ENCODE measurements at regions not wholly inside any gene's neighbourhood (a gene's known extent, or its start where the extent isn't known, plus 50 kb on each side); places are given as distances from the start of the nearest gene placed in this dataset.

DNA sequence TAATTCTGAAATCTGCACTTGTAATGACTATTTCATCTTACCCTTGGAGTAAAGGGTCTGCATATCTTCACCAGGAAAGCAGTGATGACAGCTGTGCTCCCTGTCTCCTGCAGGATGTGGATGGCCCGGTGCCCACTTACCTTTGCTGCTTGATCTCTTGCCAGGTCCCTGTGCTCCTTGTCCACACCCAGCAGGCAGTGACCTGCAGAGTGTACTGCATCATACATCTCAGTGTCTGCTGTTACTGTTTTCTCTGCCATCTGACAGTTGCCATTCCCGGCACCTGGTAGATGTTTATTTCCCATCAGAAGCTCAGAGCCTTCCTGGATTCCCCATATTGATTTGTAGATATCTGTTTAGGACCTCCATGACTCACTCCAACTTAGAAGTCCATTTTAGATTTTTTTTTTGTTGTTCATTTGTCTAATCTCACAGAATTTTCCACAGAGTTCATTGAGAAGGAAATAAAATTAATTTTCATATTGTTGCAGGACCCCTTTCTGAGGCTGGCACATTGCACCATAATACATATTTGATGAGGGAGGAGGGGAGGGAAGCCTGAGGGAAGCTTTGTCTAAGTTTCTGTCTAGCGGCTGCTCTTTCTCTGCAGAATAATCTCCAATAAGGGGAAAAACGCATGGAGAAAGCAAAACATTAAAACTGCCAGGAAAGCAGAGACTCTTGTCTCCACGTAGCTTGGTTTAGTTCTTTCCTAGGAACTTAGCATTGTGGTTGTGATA is 697.5 kb upstream of the RAB6C start:
- H3K4me3 ChIP-seq (ENCODE audit: low read depth, low read length) = no peak overlapping the region
- TF ChIP-seq, protein P1, sequence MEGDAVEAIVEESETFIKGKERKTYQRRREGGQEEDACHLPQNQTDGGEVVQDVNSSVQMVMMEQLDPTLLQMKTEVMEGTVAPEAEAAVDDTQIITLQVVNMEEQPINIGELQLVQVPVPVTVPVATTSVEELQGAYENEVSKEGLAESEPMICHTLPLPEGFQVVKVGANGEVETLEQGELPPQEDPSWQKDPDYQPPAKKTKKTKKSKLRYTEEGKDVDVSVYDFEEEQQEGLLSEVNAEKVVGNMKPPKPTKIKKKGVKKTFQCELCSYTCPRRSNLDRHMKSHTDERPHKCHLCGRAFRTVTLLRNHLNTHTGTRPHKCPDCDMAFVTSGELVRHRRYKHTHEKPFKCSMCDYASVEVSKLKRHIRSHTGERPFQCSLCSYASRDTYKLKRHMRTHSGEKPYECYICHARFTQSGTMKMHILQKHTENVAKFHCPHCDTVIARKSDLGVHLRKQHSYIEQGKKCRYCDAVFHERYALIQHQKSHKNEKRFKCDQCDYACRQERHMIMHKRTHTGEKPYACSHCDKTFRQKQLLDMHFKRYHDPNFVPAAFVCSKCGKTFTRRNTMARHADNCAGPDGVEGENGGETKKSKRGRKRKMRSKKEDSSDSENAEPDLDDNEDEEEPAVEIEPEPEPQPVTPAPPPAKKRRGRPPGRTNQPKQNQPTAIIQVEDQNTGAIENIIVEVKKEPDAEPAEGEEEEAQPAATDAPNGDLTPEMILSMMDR (IDR thresholded peaks at IDR 0.05; ENCODE audit: insufficient read depth, low read length) = no peak
- DNase-seq (ENCODE audit: low read depth) = no peak

- TF ChIP-seq, protein P1 (IDR thresholded peaks at IDR 0.05; ENCODE audit: insufficient read depth, low read length) = no peak
- H3K4me3 ChIP-seq (ENCODE audit: low read depth, low read length) = no peak overlapping the region
- no peak for DNase-seq (ENCODE audit: low read depth)
Measured at GRCh38 chr2:129285012-129285411, 694.5 kb upstream of the RAB6C start.

DNA sequence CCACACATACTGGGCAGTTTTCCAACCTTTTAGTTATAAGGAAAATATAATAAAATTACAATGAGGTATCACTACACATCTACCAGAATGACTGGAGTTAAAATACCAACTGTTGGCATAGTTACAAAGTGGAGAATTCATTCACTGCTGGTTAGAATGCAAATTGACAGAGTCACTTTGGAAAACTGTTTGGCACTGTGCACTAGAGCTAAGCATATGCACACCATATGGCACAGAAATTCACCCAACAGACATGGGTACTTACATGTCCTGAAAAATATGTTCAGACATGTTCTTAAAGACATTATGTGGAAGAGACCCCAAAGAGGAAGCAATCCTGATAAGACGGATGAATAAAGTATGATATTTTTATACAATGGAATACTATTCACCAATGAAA is 686.1 kb upstream of the RAB6C start:
- H3K4me3 ChIP-seq (ENCODE audit: low read depth, low read length) = no peak overlapping the region
- TF ChIP-seq, protein P1 (IDR thresholded peaks at IDR 0.05; ENCODE audit: insufficient read depth, low read length) = no peak
- DNase-seq (ENCODE audit: low read depth) = no peak

DNA sequence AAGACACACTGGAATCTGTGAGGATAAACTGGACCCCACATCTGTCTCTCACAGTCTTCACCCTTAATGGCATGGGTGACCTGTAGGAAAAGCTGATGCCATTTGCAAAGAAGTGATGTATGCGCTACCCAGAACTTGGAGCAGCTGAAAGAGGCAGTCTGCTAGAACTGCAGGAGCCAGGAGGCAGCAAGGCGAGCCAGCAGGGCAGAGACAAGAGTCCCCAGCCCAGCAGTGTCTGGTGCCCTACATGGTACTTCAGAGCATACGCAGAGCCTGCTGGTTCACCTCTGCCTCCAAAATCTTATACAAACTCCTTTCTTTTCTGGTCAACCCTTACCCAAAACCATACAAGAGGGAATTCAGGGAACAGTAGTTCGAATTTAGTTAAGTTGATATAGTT is 683.1 kb upstream of the RAB6C start:
- DNase-seq (ENCODE audit: low read depth) = no peak
- H3K4me3 ChIP-seq (ENCODE audit: low read depth, low read length) = no peak overlapping the region
- TF ChIP-seq, protein P1 (IDR thresholded peaks at IDR 0.05; ENCODE audit: insufficient read depth, low read length) = no peak

DNA sequence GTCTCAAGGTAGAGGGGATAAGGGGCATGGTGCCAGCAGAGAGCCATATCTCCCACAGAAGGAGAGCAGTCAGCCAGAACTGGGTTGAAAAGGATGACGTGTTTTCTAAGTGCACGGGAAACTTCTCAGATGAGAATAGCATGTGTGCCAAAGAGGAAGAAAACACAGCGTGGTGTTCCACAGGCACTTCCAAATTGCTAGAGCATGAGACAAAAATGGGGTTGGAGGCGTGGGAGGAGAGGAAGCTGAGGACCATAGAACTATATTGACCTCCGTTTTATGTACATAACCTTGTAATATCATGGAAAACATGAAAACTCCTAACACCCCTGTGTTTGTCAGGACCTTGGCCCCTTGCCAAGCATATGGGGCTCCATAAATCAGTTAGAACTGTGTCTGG is 682.7 kb upstream of the RAB6C start:
- no peak for DNase-seq (ENCODE audit: low read depth)
- H3K4me3 ChIP-seq (ENCODE audit: low read depth, low read length) = no peak overlapping the region
- TF ChIP-seq, protein P1 (IDR thresholded peaks at IDR 0.05; ENCODE audit: insufficient read depth, low read length) = no peak

GRCh38 chr2:129297430-129297829 is 682.0 kb upstream of the RAB6C start:
- no peak for DNase-seq (ENCODE audit: low read depth)
- TF ChIP-seq, protein P1 (IDR thresholded peaks at IDR 0.05; ENCODE audit: insufficient read depth, low read length) = no peak
- no peak overlapping the region for H3K4me3 ChIP-seq (ENCODE audit: low read depth, low read length)

GRCh38 chr2:129299338-129299737 is 680.1 kb upstream of the RAB6C start:
- no peak for DNase-seq (ENCODE audit: low read depth)
- TF ChIP-seq, protein P1 (IDR thresholded peaks at IDR 0.05; ENCODE audit: insufficient read depth, low read length) = no peak
- H3K4me3 ChIP-seq (ENCODE audit: low read depth, low read length) = no peak overlapping the region

All from fibroblast of the aortic adventitia (primary cell).